ENCODE measurements at regions not wholly inside any gene's neighbourhood (a gene's known extent, or its start where the extent isn't known, plus 50 kb on each side); places are given as distances from the start of the nearest gene placed in this dataset.
A peak's percentile ranks its signal among the peaks of the same experiment; 100 is the strongest.

DNA sequence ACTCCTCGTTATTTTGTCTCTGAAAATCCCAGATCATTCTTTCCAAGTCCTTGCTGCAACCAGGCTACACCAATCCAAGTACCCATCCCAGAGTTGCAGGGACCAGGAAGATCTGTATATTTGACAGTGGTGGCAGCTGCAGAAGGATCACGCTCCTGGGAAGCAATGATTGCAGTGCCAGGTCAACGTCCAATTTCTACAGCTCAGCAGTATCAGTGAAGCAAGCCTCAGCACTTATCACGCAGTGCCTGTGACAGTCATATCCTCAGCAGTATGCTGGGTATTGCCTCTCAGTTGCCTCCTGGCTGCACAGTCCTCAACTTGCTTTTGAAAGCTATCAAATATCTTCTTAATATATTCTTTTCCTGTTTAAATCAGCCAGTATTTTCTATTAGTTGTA, 66.7 kb downstream of the BARHL2 start:
- DNase-seq, result no peak

DNA sequence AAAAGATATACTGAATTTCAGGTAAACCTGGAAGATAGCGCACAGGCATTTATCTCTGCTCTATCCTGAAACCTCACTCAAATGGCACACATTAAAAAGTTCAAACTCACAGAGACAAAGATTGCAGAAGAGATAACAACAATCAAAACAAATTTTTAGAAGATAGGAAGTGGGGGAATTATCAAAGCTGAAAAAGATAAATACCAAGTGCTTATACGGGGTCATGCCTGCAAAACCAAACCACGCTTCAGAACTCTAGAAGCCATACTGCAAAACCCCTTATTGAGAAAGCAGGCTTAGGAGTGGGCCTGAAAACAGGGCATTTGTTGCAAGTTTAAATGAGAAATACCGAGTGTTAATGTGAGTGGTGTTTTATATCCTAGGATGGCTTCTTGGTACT, 76.8 kb downstream of the BARHL2 start:
- no peak for DNase-seq

DNA sequence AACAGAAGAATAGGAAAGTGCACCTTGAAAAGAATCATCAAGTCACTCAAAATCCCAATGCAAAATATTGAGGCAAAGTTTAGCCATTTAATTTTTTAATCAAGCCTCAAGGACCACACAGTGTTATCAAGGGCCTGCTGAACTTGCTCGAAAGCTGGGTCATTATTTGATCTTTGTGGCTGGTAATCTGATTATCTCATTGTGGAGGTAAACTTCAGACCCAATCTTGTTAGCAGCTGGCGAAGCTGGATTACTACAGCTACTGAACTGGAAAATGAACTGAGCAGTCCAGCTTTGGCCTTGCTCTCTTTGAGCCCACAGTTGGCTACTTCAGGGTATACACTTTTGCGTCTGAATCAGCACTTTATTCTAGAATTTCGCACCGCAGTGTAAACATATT, 94.4 kb downstream of the BARHL2 start:
- no peak for DNase-seq

DNA sequence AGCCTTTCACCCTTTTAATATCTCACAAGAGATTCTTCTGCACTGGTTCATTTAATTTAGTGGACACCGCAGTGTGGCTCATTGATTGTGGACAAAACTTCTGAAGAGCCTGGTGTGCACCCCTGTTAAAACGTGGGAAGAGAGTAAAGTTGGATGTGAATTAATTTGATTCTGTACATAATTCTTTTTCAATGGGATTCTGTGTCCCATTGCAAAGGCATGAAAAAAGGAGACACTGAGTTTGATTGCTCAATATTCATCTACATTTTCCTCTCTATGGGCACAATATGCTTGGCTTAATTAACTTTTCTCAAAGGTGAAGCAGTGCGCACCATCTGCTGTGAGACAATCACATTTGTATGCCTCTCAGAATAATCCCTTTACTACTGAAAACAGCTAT, 95.1 kb downstream of the BARHL2 start:
- DNase-seq, result no peak

DNA sequence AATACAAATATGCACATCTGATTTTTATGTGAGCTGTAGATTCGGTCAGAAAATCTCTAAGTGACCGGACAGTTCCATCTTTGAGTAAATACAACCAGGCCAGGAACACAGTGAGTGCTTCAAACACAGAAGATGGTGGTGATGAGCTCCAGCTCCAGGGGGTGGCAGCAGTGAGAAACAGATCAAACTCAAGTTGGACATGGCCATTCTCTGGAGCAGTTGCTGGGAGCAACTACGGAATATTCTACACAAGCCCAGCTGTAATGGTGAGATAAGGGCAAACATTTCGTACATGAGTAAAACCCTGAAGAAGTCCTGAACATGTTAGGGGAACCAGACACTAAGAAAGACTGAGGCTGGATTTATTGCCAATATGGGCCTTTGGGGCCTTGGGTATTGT, 100.7 kb downstream of the BARHL2 start:
- DNase-seq, result no peak

DNA sequence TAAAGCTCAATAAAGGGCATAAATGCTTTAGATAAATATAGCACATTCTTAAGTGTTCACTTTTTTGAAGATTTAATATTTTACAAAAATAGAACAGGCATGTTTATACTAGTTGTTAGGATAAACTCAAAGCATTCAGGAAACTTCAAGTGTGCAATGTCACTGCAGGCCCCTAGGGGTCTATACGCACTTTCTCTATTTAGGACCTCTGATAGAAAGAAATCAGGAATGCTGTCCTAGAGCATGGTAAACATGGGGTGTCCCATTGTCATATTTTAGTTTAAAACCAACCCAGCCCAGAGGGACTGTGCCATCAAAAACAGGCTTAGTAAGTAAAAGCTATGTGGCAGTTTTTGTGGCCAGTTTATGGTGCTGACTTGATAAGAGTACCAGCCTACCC, 102.2 kb downstream of the BARHL2 start:
- no peak for DNase-seq

DNA sequence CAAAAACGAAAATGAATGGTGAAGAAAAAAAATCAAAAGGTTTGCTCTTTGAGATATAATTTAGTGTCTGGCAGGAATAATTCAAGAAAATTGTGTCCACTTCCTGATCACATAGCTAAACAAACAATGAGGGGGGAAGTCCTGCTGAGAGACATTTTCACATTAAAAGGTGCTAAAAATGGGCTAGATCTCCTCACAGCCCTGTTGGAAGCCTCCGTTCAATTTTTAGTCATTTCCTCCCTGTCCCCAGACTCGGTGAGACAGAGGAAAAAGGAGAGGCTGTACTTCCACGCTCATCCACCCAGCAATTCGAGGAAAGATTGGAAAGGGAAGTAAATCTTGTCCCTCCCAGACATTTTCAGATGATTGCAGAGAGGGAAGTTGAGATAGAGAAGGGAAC, 103.7 kb downstream of the BARHL2 start:
- DNase-seq, result no peak

DNA sequence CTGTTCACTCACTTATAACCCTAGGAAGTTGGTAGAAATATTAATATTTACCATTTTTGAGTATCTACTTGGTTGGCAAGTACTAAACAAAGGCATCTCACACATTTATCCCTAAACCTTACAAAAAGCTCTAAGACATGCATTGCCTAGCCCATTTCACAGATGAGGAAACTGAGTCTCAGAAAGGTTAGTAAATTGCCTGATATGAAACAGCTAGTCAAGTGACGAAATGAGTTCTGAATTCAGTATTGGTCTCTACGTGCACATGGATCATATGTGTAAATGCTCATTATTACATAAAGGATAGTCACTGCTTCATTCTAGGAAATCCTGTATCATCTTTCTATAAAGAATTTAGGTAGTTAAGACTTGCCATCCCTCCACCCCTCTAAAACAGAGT, 105.1 kb downstream of the BARHL2 start:
- DNase-seq, result no peak

DNA sequence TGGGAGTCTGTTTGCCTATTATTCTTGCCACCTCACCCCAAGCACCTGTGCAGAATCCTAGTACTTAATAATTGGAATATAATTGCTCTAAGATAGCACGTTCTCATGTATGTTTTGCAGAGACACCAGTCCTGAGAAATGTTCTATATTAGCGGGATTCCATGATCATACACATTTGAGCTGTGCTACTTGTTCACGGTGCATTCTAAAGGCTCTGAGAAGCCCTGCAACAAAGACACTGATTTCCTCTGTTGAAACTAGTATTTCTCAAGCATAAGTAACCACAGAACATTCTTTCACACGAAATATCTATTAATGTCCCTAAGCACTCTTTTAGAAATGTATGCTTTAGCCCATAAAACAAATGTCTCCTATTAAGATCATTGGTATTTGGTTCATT, 109.4 kb downstream of the BARHL2 start:
- DNase-seq, result no peak

DNA sequence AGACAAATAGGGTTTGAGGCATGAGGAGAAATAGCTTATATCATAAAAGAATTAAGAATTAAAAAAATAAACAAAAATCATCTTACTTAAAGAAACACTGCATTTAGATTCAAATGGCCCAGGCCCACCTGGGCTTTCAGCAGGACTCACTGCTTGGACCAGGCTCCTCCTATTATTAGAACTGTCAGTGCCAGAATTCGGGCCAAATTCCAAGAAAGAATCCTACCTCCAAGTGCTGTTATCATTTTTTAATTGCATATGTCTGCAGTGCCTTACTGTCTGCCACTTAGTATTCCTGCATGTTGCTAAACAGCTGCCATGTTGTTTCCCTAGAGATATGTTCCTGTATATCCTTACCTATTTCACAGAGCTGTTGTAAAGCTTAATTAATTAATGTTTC, 112.0 kb downstream of the BARHL2 start:
- no peak for DNase-seq

DNA sequence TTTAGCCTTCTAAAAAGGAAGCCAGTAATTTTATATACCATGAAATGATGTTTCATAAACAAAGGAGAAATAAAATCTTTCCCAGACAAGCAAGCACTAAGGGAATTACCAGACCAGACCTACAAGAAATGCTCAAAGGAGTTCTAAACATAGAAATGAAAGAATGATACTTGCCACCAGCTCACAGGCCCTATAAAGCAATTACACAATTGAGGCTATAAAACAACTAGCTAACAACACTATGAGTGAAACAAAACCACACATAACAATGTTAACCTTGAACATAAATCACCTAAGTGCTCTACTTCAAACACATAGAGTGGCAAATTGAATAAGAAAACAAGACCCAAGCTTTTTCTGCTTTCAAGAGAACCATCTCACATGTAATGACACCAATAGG, 123.8 kb downstream of the BARHL2 start:
- no peak for DNase-seq

DNA sequence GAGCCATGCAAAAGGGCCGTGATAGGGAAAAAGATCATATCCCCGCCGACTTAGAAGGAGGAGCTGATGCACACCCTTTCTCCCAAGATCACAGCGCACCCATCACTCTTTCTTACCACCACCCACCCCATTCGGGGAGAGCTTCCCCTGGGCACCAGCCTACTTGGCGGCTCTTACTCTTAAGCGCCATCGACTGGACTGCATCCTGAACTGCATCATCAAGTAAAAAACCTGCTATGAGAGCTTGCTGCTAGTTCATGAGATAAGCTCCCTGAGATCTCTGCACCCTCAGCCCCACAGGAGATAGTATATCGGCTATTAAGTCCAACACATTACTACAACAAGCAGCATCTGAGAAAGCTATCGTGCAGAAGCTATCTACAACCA, 125.1 kb downstream of the BARHL2 start:
- DNase-seq, result no peak

DNA sequence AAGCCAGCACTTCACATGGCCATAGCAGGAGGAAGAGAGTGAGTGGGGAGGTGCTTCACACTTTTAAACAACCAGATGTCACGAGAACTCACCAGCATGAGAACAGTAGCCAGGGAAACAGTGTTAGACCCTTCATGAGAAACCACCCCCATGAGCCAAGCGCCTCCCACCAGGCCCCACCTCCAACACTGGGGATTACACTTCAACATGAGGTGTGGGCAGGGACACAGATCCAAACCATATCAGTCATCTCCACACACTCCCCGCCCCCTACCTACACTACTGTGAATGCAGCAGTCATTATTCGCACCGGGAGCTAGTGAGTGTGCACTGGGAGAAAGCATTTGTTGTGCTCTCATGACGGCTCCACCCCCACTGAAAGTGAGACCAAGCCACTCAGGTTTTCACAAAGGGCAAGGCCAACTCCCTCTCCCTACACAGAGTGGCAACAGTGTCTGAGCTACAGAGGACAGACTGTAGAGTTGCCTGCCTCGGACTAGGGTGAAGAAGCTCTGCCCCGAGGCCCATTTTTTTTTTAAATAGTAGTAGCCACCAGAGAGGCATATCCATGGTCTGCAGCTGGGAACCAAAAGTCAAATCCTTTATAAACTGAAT, 125.6 kb downstream of the BARHL2 start:
- DNase-seq, result no peak

DNA sequence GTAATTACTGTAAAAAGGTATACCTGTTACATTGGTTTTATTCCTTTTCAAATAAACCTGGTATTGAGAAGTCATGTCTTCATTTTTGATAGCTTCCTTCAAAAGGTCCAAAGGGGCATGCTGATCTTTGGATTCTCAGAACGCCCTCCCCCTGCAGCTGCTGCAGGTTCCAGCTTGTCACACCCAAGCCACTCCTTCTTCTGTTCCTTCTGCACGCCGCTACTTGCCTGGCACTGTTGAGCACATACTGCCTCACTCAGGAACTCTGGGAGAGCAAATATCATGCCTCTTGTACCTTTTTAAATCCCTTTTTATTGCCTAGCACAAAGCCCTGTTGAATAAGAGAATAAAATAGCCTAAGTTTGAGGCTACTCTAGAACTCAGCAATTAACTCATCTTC, 136.9 kb downstream of the BARHL2 start:
- no peak for DNase-seq

DNA sequence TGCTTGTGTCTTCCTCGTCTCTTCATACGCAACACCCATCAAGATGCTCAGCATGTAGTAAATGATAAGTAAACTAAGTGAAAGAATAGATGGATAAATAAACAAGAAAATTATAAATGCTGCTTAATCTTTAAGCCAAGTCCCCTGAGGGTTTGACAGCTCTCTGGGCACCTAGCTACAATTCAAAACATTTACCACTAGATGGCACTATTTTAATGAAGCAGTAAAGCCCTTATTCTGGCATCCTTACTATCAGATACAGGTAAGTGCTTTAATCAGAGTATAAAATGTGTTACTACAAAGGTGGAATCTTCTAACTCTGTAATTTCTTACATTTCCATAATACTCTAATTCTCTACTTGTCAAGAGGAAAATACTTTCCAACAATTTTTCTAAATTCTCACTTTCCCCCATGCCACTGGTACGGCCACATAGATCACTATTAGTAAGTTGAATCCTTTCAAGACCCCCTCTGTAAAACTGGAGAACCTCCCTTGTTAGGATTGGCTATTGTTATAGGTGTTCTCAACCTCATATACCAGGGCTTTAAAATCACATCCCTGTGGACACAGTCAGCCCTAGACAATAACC, 137.8 kb downstream of the BARHL2 start:
- DNase-seq, result peak in 1 of 2 donors; percentile 32

DNA sequence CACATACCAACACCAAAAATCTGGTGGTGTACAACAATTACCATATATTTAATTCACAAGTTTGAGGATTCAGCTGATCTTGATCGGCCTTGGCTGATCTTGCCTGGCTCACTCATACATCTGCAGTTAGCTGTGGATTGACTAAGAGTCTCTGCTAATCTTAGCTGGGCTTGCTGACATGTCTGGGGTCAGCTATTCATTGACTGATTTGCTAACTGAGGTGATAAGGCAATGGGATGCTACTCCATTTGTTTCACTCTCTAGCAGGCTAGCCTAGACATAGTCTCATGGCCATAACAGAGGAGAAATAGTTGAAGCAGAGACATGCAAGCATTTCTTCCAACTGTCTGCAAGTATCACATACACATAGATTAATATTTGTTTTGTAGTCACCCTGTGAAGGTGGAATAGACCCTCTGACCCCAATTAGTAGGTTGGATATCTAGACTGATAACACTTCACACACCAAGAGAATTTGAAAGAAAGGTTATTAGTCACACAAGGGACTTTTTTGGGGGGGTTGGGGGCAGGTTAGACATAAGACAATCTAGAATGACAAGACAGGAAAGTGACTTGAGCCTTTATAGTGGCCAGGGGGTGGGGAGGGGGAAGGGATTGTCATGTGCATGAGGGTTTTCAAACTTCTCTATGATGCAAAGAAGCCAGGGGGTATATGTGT, 142.3 kb downstream of the BARHL2 start:
- no peak for DNase-seq

DNA sequence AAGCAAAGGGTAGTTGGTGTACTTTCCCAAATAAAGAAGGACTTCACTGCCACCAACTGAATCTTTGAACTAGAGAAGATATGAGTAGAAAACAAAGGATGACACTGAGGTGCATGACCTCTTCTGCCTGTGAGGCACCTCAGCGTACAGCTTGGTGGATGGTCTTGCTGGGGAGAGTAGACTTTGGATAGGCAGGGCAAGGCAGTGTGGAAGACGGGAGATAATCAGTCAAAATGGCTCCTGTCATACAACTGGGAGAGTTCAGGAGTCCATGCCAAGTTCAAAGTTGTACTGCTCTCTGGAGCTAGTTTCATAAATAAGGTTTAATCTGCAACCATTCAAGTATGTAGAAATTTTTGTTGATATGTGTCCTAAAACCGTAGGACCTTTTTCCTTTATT, 143.4 kb downstream of the BARHL2 start:
- no peak for DNase-seq

DNA sequence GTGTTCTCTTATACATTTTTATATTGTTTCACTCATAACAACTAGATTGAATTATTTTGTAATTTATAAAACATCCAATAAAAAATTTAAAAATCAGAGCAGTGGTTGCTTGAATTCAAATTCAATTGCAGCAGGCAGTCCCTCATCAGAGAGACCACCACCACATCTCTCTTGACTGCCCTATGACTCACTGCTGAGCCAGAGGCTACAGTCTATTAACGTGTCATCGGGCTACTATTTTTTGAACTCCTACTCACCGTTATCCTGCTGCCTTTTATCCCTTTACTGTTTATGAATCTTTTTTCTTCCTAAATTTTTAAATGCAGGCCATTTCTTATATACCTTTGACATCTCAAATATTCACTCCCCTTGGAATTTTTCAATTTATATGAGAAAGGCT, 144.7 kb downstream of the BARHL2 start:
- DNase-seq, result no peak

DNA sequence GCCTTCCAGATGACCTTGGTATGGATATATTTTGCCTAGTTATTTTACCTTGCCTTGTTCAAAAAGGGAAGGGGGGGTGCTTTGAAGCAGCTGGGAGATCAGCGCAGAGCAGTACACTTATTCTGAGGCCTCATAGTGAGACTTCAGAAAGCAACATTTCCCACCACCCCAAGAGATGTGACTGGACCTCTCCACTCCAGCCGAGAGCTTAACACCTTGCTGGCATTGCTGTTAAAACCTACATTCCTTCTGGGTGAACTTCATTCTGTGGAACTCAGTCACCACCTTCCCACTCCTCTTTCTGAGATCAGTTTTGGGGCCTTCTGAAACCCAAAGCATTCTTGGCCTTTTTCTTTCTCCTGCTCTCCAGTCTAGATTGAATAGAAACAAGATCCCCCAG, 148.7 kb downstream of the BARHL2 start:
- DNase-seq, result no peak

DNA sequence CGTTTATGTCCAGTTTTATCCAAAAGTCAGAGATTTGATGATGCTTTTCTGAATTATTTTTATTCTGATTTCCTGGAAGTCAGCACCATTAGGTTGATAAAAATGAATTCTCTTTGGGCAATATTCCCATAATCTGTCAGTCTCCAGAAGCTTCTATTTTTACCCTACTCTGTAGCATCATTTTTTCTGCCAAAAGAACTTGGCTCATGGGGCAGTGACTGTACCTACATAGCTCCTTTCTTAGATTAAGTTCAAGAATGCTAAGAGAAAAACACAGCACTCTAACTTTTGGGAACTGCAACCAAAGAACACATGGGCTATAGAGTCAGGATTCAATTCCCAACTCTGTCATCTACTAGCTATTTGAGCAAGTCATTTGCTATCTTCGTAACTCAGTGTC, 152.9 kb downstream of the BARHL2 start:
- no peak for DNase-seq

DNA sequence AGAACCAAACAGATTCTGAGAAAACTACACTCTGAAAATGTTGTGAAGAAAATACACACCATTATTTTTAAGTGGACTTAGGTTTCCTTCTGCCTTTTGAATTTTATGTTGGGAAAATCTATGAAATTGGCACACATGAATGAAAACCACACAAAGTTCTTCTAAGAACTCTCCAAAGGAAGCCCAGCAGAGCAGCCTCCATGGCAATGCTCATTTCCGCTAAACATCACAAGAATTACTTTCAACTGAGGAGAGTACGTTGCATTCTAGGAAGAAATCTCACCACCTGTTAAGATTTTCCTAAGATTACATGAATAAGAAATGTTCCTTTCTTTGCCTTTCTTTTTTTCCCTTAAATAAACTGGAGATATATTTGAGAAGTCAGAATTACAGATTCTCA, 154.2 kb downstream of the BARHL2 start:
- DNase-seq, result no peak

DNA sequence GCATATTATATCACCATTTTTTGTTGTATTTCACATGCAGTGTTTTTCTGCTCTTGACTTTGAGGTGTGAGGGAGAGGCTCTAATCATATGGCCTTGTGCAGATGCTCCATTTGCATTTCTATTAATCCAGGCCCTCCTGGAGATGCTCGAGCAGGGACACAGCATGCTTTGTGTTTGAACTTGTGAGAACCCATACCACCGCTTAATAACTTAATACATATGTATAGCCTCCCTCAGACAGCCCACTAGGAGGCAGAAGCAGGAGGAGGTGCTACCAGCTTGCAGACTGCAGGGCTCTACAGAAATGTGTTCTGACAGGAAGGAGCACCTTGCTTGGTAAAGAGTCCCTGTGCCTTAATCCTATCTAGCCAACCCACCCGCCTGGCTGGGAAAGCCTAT, 155.2 kb downstream of the BARHL2 start:
- no peak for DNase-seq

DNA sequence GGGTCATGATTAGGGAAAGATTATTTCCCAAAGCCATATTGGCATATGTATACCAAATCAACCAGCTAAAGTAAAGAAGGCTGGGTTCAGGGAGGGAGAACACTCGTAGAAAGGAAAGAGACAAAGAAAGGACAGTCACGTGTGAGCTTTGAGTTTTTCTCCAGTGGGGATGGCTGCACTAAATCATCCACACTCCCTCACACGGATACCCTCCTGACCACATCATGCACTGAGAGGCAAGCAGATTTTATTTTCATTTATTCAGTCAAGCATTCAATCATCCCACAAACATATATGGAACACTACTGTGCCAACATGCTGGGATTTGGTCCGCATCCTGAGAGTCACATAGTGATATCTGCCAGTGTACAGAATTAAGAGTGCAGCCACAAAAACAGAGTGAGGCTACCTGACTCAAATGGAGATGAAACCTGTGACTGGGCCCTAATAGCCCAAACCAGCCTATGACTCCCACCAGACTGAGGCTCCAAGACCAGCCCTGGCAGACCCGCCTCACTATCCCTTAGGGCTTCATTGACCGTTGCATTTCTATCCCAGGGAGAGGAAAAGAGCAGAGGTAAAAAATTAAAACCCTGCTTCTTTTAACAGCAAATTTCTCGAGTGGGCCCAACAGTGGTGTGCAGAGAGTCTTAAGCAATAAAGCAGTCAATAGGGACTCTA, 155.9 kb downstream of the BARHL2 start:
- DNase-seq, result no peak

DNA sequence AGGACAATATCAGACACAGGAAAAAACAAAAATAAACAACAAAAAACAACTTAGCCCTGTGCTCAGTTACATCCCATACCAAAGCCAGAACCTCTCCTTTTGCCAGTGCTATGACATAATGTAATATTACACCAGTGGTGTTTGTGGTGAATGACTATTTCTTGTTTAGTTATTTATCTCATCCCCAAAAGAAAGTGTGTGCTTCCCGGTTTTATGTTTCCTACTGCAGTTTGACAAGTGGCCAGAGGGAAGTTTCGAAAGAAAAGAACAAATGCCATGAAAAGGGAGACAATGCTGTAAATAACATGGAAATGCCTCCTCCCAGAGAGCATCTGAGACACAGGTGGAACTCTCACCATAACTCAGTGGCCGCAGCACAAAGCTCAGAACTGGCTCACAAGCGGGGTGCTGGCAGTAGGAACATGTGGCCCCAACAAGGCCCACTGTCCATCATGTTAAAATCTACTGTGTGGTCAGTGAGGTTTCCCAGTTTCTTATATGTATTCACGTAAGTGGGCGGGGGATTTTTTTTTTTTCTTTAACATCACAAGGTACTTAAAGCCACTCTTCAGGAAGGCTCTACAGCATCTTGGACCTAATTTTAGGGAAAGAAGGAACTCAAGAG, 158.2 kb downstream of the BARHL2 start:
- no peak for DNase-seq
